H1 (cell line): ENCODE measurements at regions not wholly inside any gene's neighbourhood (a gene's known extent, or its start where the extent isn't known, plus 50 kb on each side); places are given as distances from the start of the nearest gene placed in this dataset.

Experiments
- CTCF ChIA-PET: fragments of 300-600 bp; sonication (Branson Sonifier 250); formaldehyde crosslinking; loops from one replicate; lab custom pipeline; 2021; ENCODE audit not compliant: partially characterized antibody; lab: Charles Lee
- POLR2A ChIA-PET: fragments of 300-600 bp; sonication (Branson Sonifier 250); formaldehyde crosslinking; loops from one replicate; lab custom pipeline; 2021; ENCODE audit warnings: inconsistent platforms; ENCODE audit not compliant: partially characterized antibody; lab: Charles Lee
- DNase-seq, 2 experiments: peaks; one replicate each; pipeline versions ENCODE4 v3.0.0 to v3.0.0-alpha.2; 2010 to 2022; ENCODE audit warnings: low spot score in 2 of 2, low read depth in 1 of 2, mixed read lengths in 1 of 2
- FAIRE-seq: peaks from 2 replicates; lab custom pipeline; 2011; peaks lifted over from hg19 to GRCh38; lab: Jason Lieb, UNC
- H2AFZ ChIP-seq: 2 replicates; pipeline ENCODE4 v1.8.1; 2012; ENCODE audit warnings: low read length, inconsistent platforms
- H2AK5ac ChIP-seq: 2 replicates; pipeline ENCODE4 v1.6.1; 2013; ENCODE audit warnings: low read depth, low read length
- H2BK120ac ChIP-seq: replicated peaks from 2 replicates; pipeline ENCODE3; 2013; ENCODE audit warnings: low read depth, low read length, inconsistent platforms
- H2BK12ac ChIP-seq: 2 replicates; pipeline ENCODE4 v1.6.1; 2013; ENCODE audit warnings: low read depth, low read length
- H2BK15ac ChIP-seq: 2 replicates; pipeline ENCODE4 v1.6.1; 2013; ENCODE audit warnings: low read length
- H2BK20ac ChIP-seq: 2 replicates; pipeline ENCODE4 v1.6.1; 2013; ENCODE audit warnings: low read length
- H2BK5ac ChIP-seq: 2 replicates; pipeline ENCODE4 v1.6.1; 2013; ENCODE audit warnings: low read depth, low read length
- H3K14ac ChIP-seq: 2 replicates; pipeline ENCODE4 v1.6.1; 2013; ENCODE audit warnings: inconsistent platforms; ENCODE audit not compliant: insufficient read length
- H3K18ac ChIP-seq: 2 replicates; pipeline ENCODE4 v1.6.1; 2013; ENCODE audit warnings: low read length; ENCODE audit errors: extremely low read depth
- H3K23ac ChIP-seq: 2 replicates; pipeline ENCODE4 v1.6.1; 2013; ENCODE audit warnings: inconsistent platforms; ENCODE audit not compliant: insufficient read length
- H3K23me2 ChIP-seq: 2 replicates; pipeline ENCODE4 v1.6.1; 2013; ENCODE audit warnings: low read depth, low read length
- H3K27ac ChIP-seq: 2 replicates; pipeline ENCODE4 v1.6.1; 2011; ENCODE audit warnings: low read depth, low read length, inconsistent platforms
- H3K27me3 ChIP-seq, 4 experiments: replicated peaks in 1 of 4; 1 replicate in 1 of 4; 2 replicates in 3 of 4; pipeline versions ENCODE4 v1.6.1 to v1.8.1; 2011 to 2013; ENCODE audit warnings: low read length in 3 of 4, mild to moderate bottlenecking in 3 of 4, inconsistent platforms in 2 of 4, mixed read lengths in 2 of 4, moderate library complexity in 1 of 4; ENCODE audit not compliant: control insufficient read depth in 3 of 4, insufficient read depth in 3 of 4; ENCODE audit errors: extremely low read depth in 1 of 4
- H3K36me3 ChIP-seq, 4 experiments: 2 replicates each; pipeline versions ENCODE4 v1.6.1 to v1.8.1; 2011 to 2013; ENCODE audit warnings: mild to moderate bottlenecking in 4 of 4, low read length in 3 of 4, moderate library complexity in 2 of 4, control low read depth in 1 of 4, inconsistent platforms in 1 of 4; ENCODE audit not compliant: insufficient read depth in 4 of 4, control insufficient read depth in 2 of 4
- H3K4ac ChIP-seq: replicated peaks from 2 replicates; pipeline ENCODE3; 2013; ENCODE audit warnings: low read length, low read depth, mixed read lengths, inconsistent platforms; ENCODE audit not compliant: insufficient read length
- H3K4me1 ChIP-seq, 4 experiments: replicated peaks in 1 of 4; 1 replicate in 1 of 4; 2 replicates in 3 of 4; pipeline versions ENCODE4 v1.6.1 to v1.8.1; 2011 to 2013; ENCODE audit warnings: low read length in 3 of 4, inconsistent platforms in 2 of 4, mixed read lengths in 1 of 4; ENCODE audit not compliant: insufficient read depth in 4 of 4, control insufficient read depth in 3 of 4
- H3K4me2 ChIP-seq, 2 experiments: 2 replicates each; pipeline versions ENCODE4 v1.6.1 to v1.8.1; 2011 to 2013; ENCODE audit warnings: low read depth in 2 of 2, low read length in 2 of 2, control low read depth in 1 of 2, inconsistent platforms in 1 of 2, mild to moderate bottlenecking in 1 of 2; ENCODE audit not compliant: insufficient read depth in 1 of 2
- H3K4me3 ChIP-seq, 4 experiments: fragments of 200-600, 300-600 bp in 1 of 4; sonication (generic), shearing (Covaris generic), sonication (Bioruptor Twin) in 1 of 4; 2 replicates each; pipeline versions ENCODE4 v1.5.1 to v1.8.1; 2011 to 2016; ENCODE audit warnings: low read length in 4 of 4, low read depth in 3 of 4, control low read depth in 2 of 4, inconsistent platforms in 2 of 4, mild to moderate bottlenecking in 2 of 4, mixed read lengths in 1 of 4, moderate library complexity in 1 of 4; ENCODE audit not compliant: insufficient read depth in 2 of 4; ENCODE audit errors: extremely low read depth in 1 of 4
- H3K56ac ChIP-seq: replicated peaks from 2 replicates; pipeline ENCODE3; 2013; ENCODE audit warnings: low read depth, mild to moderate bottlenecking, mixed read lengths, low read length, inconsistent platforms; ENCODE audit not compliant: insufficient read length
- H3K79me1 ChIP-seq: 2 replicates; pipeline ENCODE4 v1.6.1; 2013; ENCODE audit warnings: low read depth, low read length, control low read depth
- H3K79me2 ChIP-seq, 2 experiments: 2 replicates each; pipeline versions ENCODE4 v1.6.1 to v1.8.1; 2012 to 2013; ENCODE audit warnings: low read length in 2 of 2, mild to moderate bottlenecking in 2 of 2, inconsistent platforms in 1 of 2; ENCODE audit not compliant: insufficient read depth in 2 of 2, control insufficient read depth in 1 of 2
- H3K9ac ChIP-seq, 4 experiments: replicated peaks in 1 of 4; 1 replicate in 1 of 4; 2 replicates in 3 of 4; pipeline versions ENCODE4 v1.6.1 to v1.8.1; 2011 to 2013; ENCODE audit warnings: low read depth in 3 of 4, low read length in 3 of 4, control low read depth in 2 of 4, mild to moderate bottlenecking in 2 of 4, moderate library complexity in 2 of 4, inconsistent platforms in 1 of 4; ENCODE audit errors: extremely low read depth in 1 of 4
- H3K9me3 ChIP-seq, 2 experiments: 2 replicates each; pipeline versions ENCODE4 v1.6.1 to v1.8.1; 2012 to 2013; ENCODE audit warnings: mild to moderate bottlenecking in 2 of 2, moderate library complexity in 2 of 2, control low read depth in 1 of 2, inconsistent platforms in 1 of 2, low read depth in 1 of 2, low read length in 1 of 2, mixed read lengths in 1 of 2; ENCODE audit not compliant: insufficient read depth in 2 of 2
- H4K20me1 ChIP-seq, 2 experiments: replicated peaks in 1 of 2; 2 replicates each; pipeline versions ENCODE3 to v1.8.1; 2011 to 2013; ENCODE audit warnings: inconsistent platforms in 2 of 2, low read length in 2 of 2, mild to moderate bottlenecking in 1 of 2; ENCODE audit not compliant: insufficient read depth in 2 of 2, control insufficient read depth in 1 of 2
- H4K5ac ChIP-seq: 2 replicates; pipeline ENCODE4 v1.6.1; 2013; ENCODE audit warnings: low read length, low read depth, mixed read lengths, inconsistent platforms; ENCODE audit not compliant: insufficient read length
- H4K8ac ChIP-seq: 2 replicates; pipeline ENCODE4 v1.8.0; 2013; ENCODE audit warnings: mild to moderate bottlenecking, moderate library complexity, low read length, inconsistent platforms; ENCODE audit not compliant: insufficient read depth; ENCODE audit errors: extremely low read depth
- H4K91ac ChIP-seq: replicated peaks from 2 replicates; pipeline ENCODE3; 2013; ENCODE audit warnings: low read length, mixed read lengths, inconsistent platforms; ENCODE audit not compliant: insufficient read length
- CEBPB ChIP-seq: IDR thresholded peaks from 2 replicates; pipeline ENCODE4 v1.6.1; 2012; ENCODE audit warnings: low read depth, low read length
- CHD1 ChIP-seq: IDR thresholded peaks from 2 replicates; pipeline ENCODE4 v1.6.1; 2012; ENCODE audit warnings: low read depth, low read length, improper control_type of control experiment
- EGR1 ChIP-seq: IDR thresholded peaks from 2 replicates; pipeline ENCODE4 v1.6.1; 2011; ENCODE audit warnings: low read depth, low read length, borderline replicate concordance
- JUN ChIP-seq: IDR thresholded peaks from 2 replicates; pipeline ENCODE4 v1.6.1; 2011; ENCODE audit warnings: low read depth, mild to moderate bottlenecking, improper control_type of control experiment, low read length
- MAFK ChIP-seq: IDR thresholded peaks from 2 replicates; pipeline ENCODE4 v1.6.1; 2012; ENCODE audit warnings: low read depth, mild to moderate bottlenecking, improper control_type of control experiment, low read length
- NANOG ChIP-seq: IDR thresholded peaks from 2 replicates; pipeline ENCODE4 v1.6.1; 2011; ENCODE audit warnings: low read length, low read depth, mild to moderate bottlenecking, inconsistent platforms; ENCODE audit not compliant: insufficient read depth, poor library complexity, severe bottlenecking
- PHF8 ChIP-seq: fragments of 200-600 bp; sonication (generic); conservative IDR thresholded peaks from 2 replicates; pipeline ENCODE4 v1.7.1; 2012; ENCODE audit warnings: low read depth, mild to moderate bottlenecking, inconsistent platforms, low read length, moderate library complexity
- RBBP5 ChIP-seq: IDR thresholded peaks from 2 replicates; pipeline ENCODE4 v1.7.1; 2012; ENCODE audit warnings: low read depth, mild to moderate bottlenecking, inconsistent platforms, low read length, moderate library complexity, borderline replicate concordance
- SIRT6 ChIP-seq: IDR thresholded peaks from one replicate; pipeline ENCODE4 v1.7.1; 2012; ENCODE audit warnings: low read length, inconsistent platforms
- SP1 ChIP-seq: IDR thresholded peaks from 2 replicates; pipeline ENCODE4 v1.6.1; 2011; ENCODE audit warnings: low read depth, low read length
- TBP ChIP-seq: IDR thresholded peaks from 2 replicates; pipeline ENCODE4 v1.6.1; 2011; ENCODE audit warnings: low read depth, low read length, improper control_type of control experiment
- ZNF274 ChIP-seq: IDR thresholded peaks from 2 replicates; pipeline ENCODE4 v1.7.0; 2012; ENCODE audit warnings: low read length, borderline replicate concordance; ENCODE audit errors: extremely low read depth
- WGBS, 2 experiments: shearing (Covaris generic) in 1 of 2; methylation state at CpG; one replicate each; pipeline versions ENCODE4 v1.1.6 to v1.1.7; 2013 to 2015; ENCODE audit warnings: low lambda C conversion rate in 2 of 2, mixed read lengths in 2 of 2, inconsistent platforms in 1 of 2, low coverage in 1 of 2, missing lambda C conversion rate in 1 of 2; ENCODE audit not compliant: insufficient replicate concordance in 2 of 2, insufficient coverage in 1 of 2, insufficient read length in 1 of 2; ENCODE audit errors: extremely low coverage in 1 of 2, missing lambda C conversion rate in 1 of 2; 5-methylcytosine and 5-hydroxymethylcytosine counted together

- no peak overlapping the region for H3K4ac ChIP-seq
- H2AK5ac ChIP-seq: no peak overlapping the region
- no peak for TF ChIP-seq NANOG
- no peak for TF ChIP-seq EGR1
- no peak for TF ChIP-seq SP1
- TF ChIP-seq ZNF274: no peak
- no peak for TF ChIP-seq PHF8
- TF ChIP-seq TBP: no peak
- no peak for TF ChIP-seq MAFK
- TF ChIP-seq SIRT6: no peak
- no peak for TF ChIP-seq CHD1
- TF ChIP-seq CEBPB: no peak
- TF ChIP-seq RBBP5: no peak
- no peak for TF ChIP-seq JUN
- H3K4me3 ChIP-seq: no peak overlapping the region
- no peak for FAIRE-seq
- no peak overlapping the region for H3K23ac ChIP-seq
- H2AFZ ChIP-seq: no peak overlapping the region
- H4K8ac ChIP-seq: no peak overlapping the region
- no peak overlapping the region for H3K14ac ChIP-seq
- CTCF ChIA-PET: interaction anchor here (0.8 kb wide), 1 partner anchor 685 kb away, joined by 4 read pairs; no protein-coding TSS in a partner anchor
- no peaks in the 10 kb centered on the region for H3K23me2 ChIP-seq
- POLR2A ChIA-PET: no interaction called here
- no peaks in the 10 kb centered on the region for H3K79me2 ChIP-seq
- H2BK20ac ChIP-seq: no peak overlapping the region
- H3K79me1 ChIP-seq: no peaks in the 10 kb centered on the region
- no peak overlapping the region for H2BK12ac ChIP-seq
- no peaks in the 10 kb centered on the region for H3K9me3 ChIP-seq
- no peak overlapping the region for H2BK120ac ChIP-seq
- no peaks in the 10 kb centered on the region for H3K27me3 ChIP-seq
- no peak overlapping the region for H2BK5ac ChIP-seq
- H3K9ac ChIP-seq: no peak overlapping the region
- no peak overlapping the region for H3K4me2 ChIP-seq
- no peak overlapping the region for H4K91ac ChIP-seq
- H3K4me1 ChIP-seq: peaks cover 0 to 9% (median under 1%) of the 10 kb centered on the region in 4 experiments; a peak in 1 of 7 replicates
- H3K27ac ChIP-seq: no peak overlapping the region
- DNase-seq: no peak
- WGBS, 2 experiments: 82% methylated on average over 5 of the region's 5 CpGs; no CpG with 5 or more reads in 1 of the 2 experiments
- H2BK15ac ChIP-seq: no peak overlapping the region
- no peak overlapping the region for H3K18ac ChIP-seq
- no peaks in the 10 kb centered on the region for H4K20me1 ChIP-seq
- no peaks in the 10 kb centered on the region for H3K36me3 ChIP-seq
- no peak overlapping the region for H4K5ac ChIP-seq
- H3K56ac ChIP-seq: no peak overlapping the region
Measured at GRCh38 chr2:150050036-150050435, 437.4 kb downstream of the RND3 start.
